ENCODE measurements at regions not wholly inside any gene's neighbourhood (a gene's known extent, or its start where the extent isn't known, plus 50 kb on each side); places are given as distances from the start of the nearest gene placed in this dataset.

- TF ChIP-seq HMGXB4 (CRISPR knock-in tag; IDR thresholded peaks at IDR 0.05) (no peak), NR3C1 (CRISPR knock-in tag; conservative IDR thresholded peaks at IDR 0.05; ENCODE audit: low read depth) (no peak), AR (CRISPR knock-in tag; IDR thresholded peaks at IDR 0.05) (no peak), CDX4 (CRISPR knock-in tag; IDR thresholded peaks at IDR 0.05; ENCODE audit: borderline replicate concordance) (no peak), PRRX2 (CRISPR knock-in tag; IDR thresholded peaks at IDR 0.05) (no peak), CREM (CRISPR knock-in tag; IDR thresholded peaks at IDR 0.05) (no peak), JAZF1 (CRISPR knock-in tag; IDR thresholded peaks at IDR 0.05) (no peak), NFYB (CRISPR knock-in tag; conservative IDR thresholded peaks at IDR 0.05; ENCODE audit: low read depth) (no peak), ZNF232 (CRISPR knock-in tag; IDR thresholded peaks at IDR 0.05) (no peak), ATF6 (CRISPR knock-in tag; IDR thresholded peaks at IDR 0.05) (no peak)
Observed at GRCh38 chr15:68488290-68488689, 56.3 kb upstream of the ITGA11 start (continued).

GRCh38 chr15:68488966-68489365 is 57.0 kb upstream of the ITGA11 start:
- H3K36me3 Mint-ChIP-seq = peaks cover 2% of the 10 kb centered on the region; the same call in 1 of the 2 replicates
- peaks cover 13% of the 10 kb centered on the region for H3K27me3 Mint-ChIP-seq (ENCODE audit: low read depth)
- TF ChIP-seq FOXP1 (CRISPR knock-in tag; IDR thresholded peaks at IDR 0.05; ENCODE audit: borderline replicate concordance) = no peak
- no peak for TF ChIP-seq E2F4 (CRISPR knock-in tag; IDR thresholded peaks at IDR 0.05; ENCODE audit: borderline replicate concordance, low read depth)
- TF ChIP-seq RELA (CRISPR knock-in tag; IDR thresholded peaks at IDR 0.05; ENCODE audit: borderline replicate concordance) = no peak
- TF ChIP-seq E2F1 (CRISPR knock-in tag; IDR thresholded peaks at IDR 0.05) = no peak
- no peak for ATAC-seq
- POLR2A ChIA-PET = interaction anchor here (0.6 kb wide), 1 partner anchor 32 kb away, joined by 3 read pairs; no protein-coding TSS in a partner anchor
- CTCF ChIA-PET = interaction anchor here (1.6 kb wide), 1 partner anchor 182 kb away, joined by 5 read pairs; no protein-coding TSS in a partner anchor
- peaks cover 11% of the 10 kb centered on the region for H3K9me3 Mint-ChIP-seq
- no peak for DNase-seq (ENCODE audit: low spot score)
- no peak overlapping the region for H3K4me3 Mint-ChIP-seq
- H3K4me1 Mint-ChIP-seq = peaks cover 19% of the 10 kb centered on the region
- no peak overlapping the region for H3K27ac Mint-ChIP-seq

Measured in WTC11 (cell line).